ENCODE measurements at regions not wholly inside any gene's neighbourhood (a gene's known extent, or its start where the extent isn't known, plus 50 kb on each side); places are given as distances from the start of the nearest gene placed in this dataset.

DNA sequence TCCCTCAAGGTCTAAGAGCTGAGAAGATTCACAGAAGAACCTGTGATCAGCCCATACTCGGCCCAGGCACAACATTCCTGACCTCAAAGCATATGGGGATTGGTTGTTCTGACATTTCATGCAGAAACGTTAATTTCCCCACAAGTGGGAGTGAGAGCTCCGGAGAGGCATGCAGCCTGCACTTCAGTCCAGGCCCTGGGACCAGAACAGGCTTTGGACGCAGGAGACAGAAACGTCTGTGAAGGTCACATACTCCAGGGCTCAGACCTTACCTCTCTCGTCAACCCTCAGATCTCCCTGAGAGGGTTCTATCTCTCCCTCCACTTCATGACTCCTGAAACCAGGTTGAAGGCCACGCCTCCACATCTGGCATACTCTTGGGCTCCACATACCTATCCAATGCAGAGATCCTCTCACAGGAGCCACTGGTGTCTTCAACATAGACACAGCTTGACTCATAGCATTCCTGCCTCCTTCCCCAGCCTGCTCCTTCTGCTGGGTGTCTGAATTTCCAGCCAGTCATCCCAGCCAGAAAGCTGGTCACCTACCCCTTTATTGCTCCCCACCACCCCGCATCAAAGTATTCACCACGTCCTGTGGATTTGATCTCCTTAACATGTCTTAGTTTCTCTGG lies 149.2 kb downstream of the OMA1 start:
- TF ChIP-seq, protein P1, sequence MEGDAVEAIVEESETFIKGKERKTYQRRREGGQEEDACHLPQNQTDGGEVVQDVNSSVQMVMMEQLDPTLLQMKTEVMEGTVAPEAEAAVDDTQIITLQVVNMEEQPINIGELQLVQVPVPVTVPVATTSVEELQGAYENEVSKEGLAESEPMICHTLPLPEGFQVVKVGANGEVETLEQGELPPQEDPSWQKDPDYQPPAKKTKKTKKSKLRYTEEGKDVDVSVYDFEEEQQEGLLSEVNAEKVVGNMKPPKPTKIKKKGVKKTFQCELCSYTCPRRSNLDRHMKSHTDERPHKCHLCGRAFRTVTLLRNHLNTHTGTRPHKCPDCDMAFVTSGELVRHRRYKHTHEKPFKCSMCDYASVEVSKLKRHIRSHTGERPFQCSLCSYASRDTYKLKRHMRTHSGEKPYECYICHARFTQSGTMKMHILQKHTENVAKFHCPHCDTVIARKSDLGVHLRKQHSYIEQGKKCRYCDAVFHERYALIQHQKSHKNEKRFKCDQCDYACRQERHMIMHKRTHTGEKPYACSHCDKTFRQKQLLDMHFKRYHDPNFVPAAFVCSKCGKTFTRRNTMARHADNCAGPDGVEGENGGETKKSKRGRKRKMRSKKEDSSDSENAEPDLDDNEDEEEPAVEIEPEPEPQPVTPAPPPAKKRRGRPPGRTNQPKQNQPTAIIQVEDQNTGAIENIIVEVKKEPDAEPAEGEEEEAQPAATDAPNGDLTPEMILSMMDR (IDR thresholded peaks at IDR 0.05; ENCODE audit: insufficient read depth, low read length, poor library complexity, severe bottlenecking), result no peak
- TF ChIP-seq EZH2phosphoT487 (conservative IDR thresholded peaks at IDR 0.05; ENCODE audit: low read length), result no peak
